ENCODE measurements at regions not wholly inside any gene's neighbourhood (a gene's known extent, or its start where the extent isn't known, plus 50 kb on each side); places are given as distances from the start of the nearest gene placed in this dataset.

DNA sequence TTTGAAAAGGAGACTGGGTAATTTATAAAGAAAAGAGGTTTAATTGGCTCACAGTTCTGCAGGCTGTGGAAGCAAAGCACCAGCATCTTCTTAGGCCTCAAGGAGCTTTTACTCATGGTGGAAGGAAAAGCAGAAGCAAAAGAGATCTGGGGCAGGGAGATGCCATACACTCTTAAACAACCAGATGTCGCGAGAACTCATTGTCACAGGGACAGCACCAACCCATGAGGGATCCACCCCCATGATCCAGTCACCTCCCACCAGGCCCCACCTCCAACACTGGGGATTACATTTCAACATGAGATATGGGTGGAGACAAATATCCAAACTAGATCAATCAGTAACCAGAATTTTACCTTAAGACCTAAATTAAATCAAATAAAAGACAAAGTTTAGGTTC is 87.2 kb downstream of the C11orf91 start:
- no peak for TF ChIP-seq CTCF (IDR thresholded peaks at IDR 0.05)
- TF ChIP-seq POLR2A (IDR thresholded peaks at IDR 0.05), result no peak

Measured in adrenal gland (tissue), 5 donors.